OCI-LY1 (cell line): ENCODE measurements at regions not wholly inside any gene's neighbourhood (a gene's known extent, or its start where the extent isn't known, plus 50 kb on each side); places are given as distances from the start of the nearest gene placed in this dataset.

Source experiments
- H2AFZ ChIP-seq: fragments of 200-600 bp; sonication (generic), shearing (Covaris generic); 2 replicates; pipeline ENCODE4 v1.6.0; 2014; ENCODE audit warnings: antibody characterized with exemption, mild to moderate bottlenecking, low read length
- H3F3A ChIP-seq: fragments of 200-600 bp; sonication (generic), shearing (Covaris generic); 2 replicates; pipeline ENCODE4 v1.6.0; 2014; ENCODE audit warnings: mild to moderate bottlenecking, antibody characterized with exemption, low read length, moderate library complexity; ENCODE audit not compliant: insufficient read depth
- H3K27ac ChIP-seq: fragments of 200-600 bp; sonication (generic); 2 replicates; pipeline ENCODE4 v1.5.1; 2014; ENCODE audit warnings: low read length, mixed run types, mild to moderate bottlenecking, low read depth; ENCODE audit not compliant: poor library complexity, severe bottlenecking
- H3K27me3 ChIP-seq: fragments of 200-600 bp; sonication (generic); 2 replicates; pipeline ENCODE4 v1.6.0; 2014; ENCODE audit warnings: antibody characterized with exemption, mild to moderate bottlenecking, low read length, moderate library complexity; ENCODE audit not compliant: insufficient read depth
- H3K36me3 ChIP-seq: fragments of 200-600 bp; sonication (generic); 2 replicates; pipeline ENCODE4 v1.6.1; 2014; ENCODE audit warnings: mild to moderate bottlenecking, antibody characterized with exemption, low read length, moderate library complexity, mixed read lengths; ENCODE audit not compliant: insufficient read depth
- H3K4me1 ChIP-seq: fragments of 200-600 bp; sonication (generic); 2 replicates; pipeline ENCODE4 v1.5.1; 2014; ENCODE audit warnings: mild to moderate bottlenecking, low read length, moderate library complexity; ENCODE audit not compliant: insufficient read depth, severe bottlenecking
- H3K4me2 ChIP-seq: fragments of 200-600 bp; sonication (generic), shearing (Covaris generic); 2 replicates; pipeline ENCODE4 v1.6.1; 2014; ENCODE audit warnings: low read length
- H3K4me3 ChIP-seq: fragments of 200-600 bp; sonication (generic); 2 replicates; pipeline ENCODE4 v1.5.1; 2014; ENCODE audit warnings: low read length, low read depth, mild to moderate bottlenecking, mixed read lengths; ENCODE audit not compliant: poor library complexity, severe bottlenecking
- H3K79me2 ChIP-seq: fragments of 200-600 bp; shearing (Covaris generic); 2 replicates; pipeline ENCODE4 v1.6.1; 2016; ENCODE audit warnings: mixed run types, low read length, mixed read lengths; ENCODE audit not compliant: insufficient read depth
- H3K9ac ChIP-seq: fragments of 200-600 bp; sonication (generic), shearing (Covaris generic); 2 replicates; pipeline ENCODE4 v1.6.1; 2014; ENCODE audit warnings: mild to moderate bottlenecking, low read length, mixed read lengths
- H3K9me2 ChIP-seq: fragments of 200-600 bp; sonication (generic), shearing (Covaris generic); 2 replicates; pipeline ENCODE4 v1.6.1; 2014; ENCODE audit warnings: low read depth, mild to moderate bottlenecking, low read length, mixed read lengths
- H3K9me3 ChIP-seq: fragments of 200-600 bp; shearing (Covaris generic); 2 replicates; pipeline ENCODE4 v1.6.1; 2014; ENCODE audit warnings: low read length, mixed read lengths
- H4K20me1 ChIP-seq: fragments of 200-600 bp; sonication (generic), shearing (Covaris generic); 2 replicates; pipeline ENCODE4 v1.6.0; 2016; ENCODE audit warnings: mild to moderate bottlenecking, low read length; ENCODE audit not compliant: insufficient read depth
- EZH2 ChIP-seq: fragments of 200-600 bp; sonication (generic), shearing (Covaris generic); IDR thresholded peaks from 2 replicates; pipeline ENCODE4 v1.8.0; 2017; ENCODE audit warnings: borderline replicate concordance, mixed run types, mild to moderate bottlenecking, antibody characterized with exemption, low read length, moderate library complexity, mixed read lengths
- TF ChIP-seq, protein P1 (sequence below): fragments of 200-600 bp; sonication (generic), shearing (Covaris generic); IDR thresholded peaks from 2 replicates; pipeline ENCODE4 v1.5.1; 2017; ENCODE audit warnings: mild to moderate bottlenecking, antibody characterized with exemption, low read length, moderate library complexity, mixed read lengths

DNA sequence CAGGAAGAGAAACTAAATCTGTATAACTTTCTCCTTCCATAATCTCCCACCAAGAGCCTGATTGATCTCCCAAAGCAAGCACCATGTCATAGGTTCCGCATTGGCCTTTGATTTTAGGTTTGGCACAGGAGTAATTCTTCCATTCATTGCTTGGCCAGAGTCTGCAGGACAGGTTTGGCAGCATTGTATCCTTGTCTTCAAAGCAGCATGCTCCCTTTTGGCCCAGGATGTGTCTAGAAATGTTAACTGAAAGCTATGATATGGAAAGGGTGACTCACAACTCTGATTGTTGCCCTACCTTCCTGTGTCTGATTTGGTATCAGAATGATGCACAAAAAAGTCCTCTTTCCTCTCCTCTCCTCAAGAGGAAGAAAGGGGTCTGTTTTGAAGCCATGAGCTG, 824.3 kb upstream of the PRMT6 start:
- Histone ChIP-seq H4K20me1 (no peaks in the 10 kb centered on the region), H3K27me3 (no peaks in the 10 kb centered on the region), H3K36me3 (no peaks in the 10 kb centered on the region), H2AFZ (no peak overlapping the region), H3K27ac (no peak overlapping the region), H3K4me3 (no peak overlapping the region), H3K9ac (no peak overlapping the region), H3F3A (no peaks in the 10 kb centered on the region), H3K4me2 (no peak overlapping the region), H3K4me1 (no peaks in the 10 kb centered on the region), H3K9me2 (no peaks in the 10 kb centered on the region), H3K9me3 (no peaks in the 10 kb centered on the region), H3K79me2 (no peaks in the 10 kb centered on the region)
- TF ChIP-seq, protein P1, sequence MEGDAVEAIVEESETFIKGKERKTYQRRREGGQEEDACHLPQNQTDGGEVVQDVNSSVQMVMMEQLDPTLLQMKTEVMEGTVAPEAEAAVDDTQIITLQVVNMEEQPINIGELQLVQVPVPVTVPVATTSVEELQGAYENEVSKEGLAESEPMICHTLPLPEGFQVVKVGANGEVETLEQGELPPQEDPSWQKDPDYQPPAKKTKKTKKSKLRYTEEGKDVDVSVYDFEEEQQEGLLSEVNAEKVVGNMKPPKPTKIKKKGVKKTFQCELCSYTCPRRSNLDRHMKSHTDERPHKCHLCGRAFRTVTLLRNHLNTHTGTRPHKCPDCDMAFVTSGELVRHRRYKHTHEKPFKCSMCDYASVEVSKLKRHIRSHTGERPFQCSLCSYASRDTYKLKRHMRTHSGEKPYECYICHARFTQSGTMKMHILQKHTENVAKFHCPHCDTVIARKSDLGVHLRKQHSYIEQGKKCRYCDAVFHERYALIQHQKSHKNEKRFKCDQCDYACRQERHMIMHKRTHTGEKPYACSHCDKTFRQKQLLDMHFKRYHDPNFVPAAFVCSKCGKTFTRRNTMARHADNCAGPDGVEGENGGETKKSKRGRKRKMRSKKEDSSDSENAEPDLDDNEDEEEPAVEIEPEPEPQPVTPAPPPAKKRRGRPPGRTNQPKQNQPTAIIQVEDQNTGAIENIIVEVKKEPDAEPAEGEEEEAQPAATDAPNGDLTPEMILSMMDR = no peak
- no peak for TF ChIP-seq EZH2

DNA sequence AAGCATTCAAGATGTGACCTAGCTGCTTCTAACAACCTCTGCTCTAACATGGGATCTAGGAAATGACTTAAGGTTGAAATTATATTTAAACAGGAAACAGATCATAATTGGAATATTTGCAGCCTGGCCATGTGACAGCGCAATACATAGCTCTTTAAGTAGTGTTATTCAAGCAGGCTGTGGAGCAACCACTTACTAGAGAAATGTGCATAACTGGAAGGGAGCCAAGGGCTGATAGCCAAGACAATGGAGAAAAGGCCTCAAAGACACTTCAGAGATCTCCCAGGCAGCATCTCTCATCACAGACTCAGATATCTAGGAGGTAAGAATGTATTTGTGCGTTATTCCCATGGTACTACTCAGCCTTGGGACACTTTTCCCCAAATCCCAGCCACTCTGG, 823.0 kb upstream of the PRMT6 start:
- no peaks in the 10 kb centered on the region for H3F3A ChIP-seq
- no peak overlapping the region for H2AFZ ChIP-seq
- H3K4me1 ChIP-seq = no peaks in the 10 kb centered on the region
- H3K27ac ChIP-seq = no peak overlapping the region
- H3K9me2 ChIP-seq = no peaks in the 10 kb centered on the region
- H3K36me3 ChIP-seq = no peaks in the 10 kb centered on the region
- H3K9me3 ChIP-seq = no peaks in the 10 kb centered on the region
- no peaks in the 10 kb centered on the region for H3K27me3 ChIP-seq
- TF ChIP-seq EZH2 = no peak
- TF ChIP-seq, protein P1 = no peak
- no peaks in the 10 kb centered on the region for H4K20me1 ChIP-seq
- no peak overlapping the region for H3K4me3 ChIP-seq
- no peak overlapping the region for H3K4me2 ChIP-seq
- H3K79me2 ChIP-seq = no peaks in the 10 kb centered on the region
- H3K9ac ChIP-seq = no peak overlapping the region

- Histone ChIP-seq H2AFZ (no peak overlapping the region), H3K9ac (no peak overlapping the region), H3K4me3 (no peak overlapping the region), H3K27me3 (no peaks in the 10 kb centered on the region), H3K79me2 (no peaks in the 10 kb centered on the region), H3K4me2 (no peak overlapping the region), H3K4me1 (no peaks in the 10 kb centered on the region), H3K9me3 (no peaks in the 10 kb centered on the region), H3K36me3 (no peaks in the 10 kb centered on the region), H3F3A (no peaks in the 10 kb centered on the region), H3K9me2 (no peaks in the 10 kb centered on the region; the same call in 1 of the 2 replicates), H4K20me1 (no peaks in the 10 kb centered on the region), H3K27ac (no peak overlapping the region)
- TF ChIP-seq, protein P1 = no peak
- no peak for TF ChIP-seq EZH2
These were observed 807.1 kb upstream of the PRMT6 start for GRCh38 chr1:106249365-106249764.
